ENCODE measurements at regions not wholly inside any gene's neighbourhood (a gene's known extent, or its start where the extent isn't known, plus 50 kb on each side); places are given as distances from the start of the nearest gene placed in this dataset.
"Not testable (repeated sequence)": the region's sequence is repeated elsewhere in the genome, so short reads cannot be mapped to it uniquely, and the experiment has no call there.

- DNase-seq: no peak
These were observed 50.2 kb downstream of the SMIM38 start for GRCh38 chr11:69205743-69206612.

- DNase-seq: not testable (repeated sequence)
These were observed 50.9 kb downstream of the SMIM38 start for GRCh38 chr11:69206613-69206965.

GRCh38 chr11:69207165-69207889 is 51.6 kb downstream of the SMIM38 start:
- DNase-seq: no peak

GRCh38 chr11:69208190-69209037 is 52.7 kb downstream of the SMIM38 start:
- DNase-seq: no peak

GRCh38 chr11:69209038-69209350 is 53.3 kb downstream of the SMIM38 start:
- DNase-seq: no peak

GRCh38 chr11:69209421-69210309 is 53.9 kb downstream of the SMIM38 start:
- peak in 1 of 2 donors; percentile 35 for DNase-seq

- peak; percentile 66 to 97 for DNase-seq
These were observed 54.7 kb downstream of the SMIM38 start for GRCh38 chr11:69210310-69211035.

GRCh38 chr11:69211540-69211919 is 55.8 kb downstream of the SMIM38 start:
- DNase-seq: peak in 1 of 2 donors; percentile 30

- no peak for DNase-seq
These were observed 56.4 kb downstream of the SMIM38 start for GRCh38 chr11:69211920-69212797.

GRCh38 chr11:69212798-69213110 is 57.0 kb downstream of the SMIM38 start:
- DNase-seq: no peak

GRCh38 chr11:69213316-69213715 is 57.6 kb downstream of the SMIM38 start:
- DNase-seq: peak in 1 of 2 donors; percentile 65

- no peak for DNase-seq
These were observed 58.2 kb downstream of the SMIM38 start for GRCh38 chr11:69213964-69214363.

GRCh38 chr11:69215216-69215615 is 59.5 kb downstream of the SMIM38 start:
- DNase-seq: no peak

- DNase-seq: no peak
These were observed 60.2 kb downstream of the SMIM38 start for GRCh38 chr11:69215784-69216415.

- DNase-seq: no peak
These were observed 60.9 kb downstream of the SMIM38 start for GRCh38 chr11:69216647-69217051.

- DNase-seq: no peak
These were observed 61.8 kb downstream of the SMIM38 start for GRCh38 chr11:69217276-69218105.

- DNase-seq: no peak
These were observed 62.5 kb downstream of the SMIM38 start for GRCh38 chr11:69218271-69218682.

GRCh38 chr11:69218946-69219720 is 63.4 kb downstream of the SMIM38 start:
- no peak for DNase-seq
